ENCODE measurements at regions not wholly inside any gene's neighbourhood (a gene's known extent, or its start where the extent isn't known, plus 50 kb on each side); places are given as distances from the start of the nearest gene placed in this dataset.

GRCh38 chr1:209356976-209357377, 226.5 kb upstream of the CAMK1G start:
- Histone ChIP-seq H3K4me1 (ENCODE audit: control insufficient read depth, insufficient read depth, low read length) (peaks cover 3% of the 10 kb centered on the region; the same call in 1 of the 2 replicates), H3K9me3 (ENCODE audit: control insufficient read depth, insufficient read depth, low read length) (no peaks in the 10 kb centered on the region), H3K27me3 (ENCODE audit: control insufficient read depth, insufficient read depth, low read length) (no peaks in the 10 kb centered on the region), H3K27ac (ENCODE audit: low read length) (no peak overlapping the region), H3K4me3 (ENCODE audit: low read length) (no peak overlapping the region), H3K36me3 (ENCODE audit: control insufficient read depth, insufficient read depth, low read length) (no peaks in the 10 kb centered on the region)
- DNase-seq (ENCODE audit: low read depth, low spot score) = no peak
- no CpG with 5 or more reads among the region's 6 CpGs for WGBS (ENCODE audit: insufficient coverage, insufficient read length)

- Histone ChIP-seq H3K36me3 (ENCODE audit: control insufficient read depth, insufficient read depth, low read length) (no peaks in the 10 kb centered on the region), H3K27me3 (ENCODE audit: control insufficient read depth, insufficient read depth, low read length) (no peaks in the 10 kb centered on the region), H3K4me3 (ENCODE audit: low read length) (no peak overlapping the region), H3K4me1 (ENCODE audit: control insufficient read depth, insufficient read depth, low read length) (0 out of 2 replicates have a peak, but pooled peaks cover 3% of the 10 kb centered on the region), H3K9me3 (ENCODE audit: control insufficient read depth, insufficient read depth, low read length) (no peaks in the 10 kb centered on the region), H3K27ac (ENCODE audit: low read length) (no peak overlapping the region)
- no peak for DNase-seq (ENCODE audit: low read depth, low spot score)
- no CpG with 5 or more reads among the region's 4 CpGs for WGBS (ENCODE audit: insufficient coverage, insufficient read length)
Measured at GRCh38 chr1:209363112-209363511, 220.4 kb upstream of the CAMK1G start.

- H3K4me1 ChIP-seq (ENCODE audit: control insufficient read depth, insufficient read depth, low read length) = 0 out of 2 replicates have a peak, but pooled peaks cover 3% of the 10 kb centered on the region
- no peak overlapping the region for H3K4me3 ChIP-seq (ENCODE audit: low read length)
- H3K9me3 ChIP-seq (ENCODE audit: control insufficient read depth, insufficient read depth, low read length) = no peaks in the 10 kb centered on the region
- H3K27ac ChIP-seq (ENCODE audit: low read length) = no peak overlapping the region
- H3K36me3 ChIP-seq (ENCODE audit: control insufficient read depth, insufficient read depth, low read length) = no peaks in the 10 kb centered on the region
- no peaks in the 10 kb centered on the region for H3K27me3 ChIP-seq (ENCODE audit: control insufficient read depth, insufficient read depth, low read length)
- no CpG with 5 or more reads among the region's 3 CpGs for WGBS (ENCODE audit: insufficient coverage, insufficient read length)
- no peak for DNase-seq (ENCODE audit: low read depth, low spot score)
Measured at GRCh38 chr1:209364716-209365115, 218.8 kb upstream of the CAMK1G start.

- no peak overlapping the region for H3K27ac ChIP-seq (ENCODE audit: low read length)
- no peak overlapping the region for H3K4me3 ChIP-seq (ENCODE audit: low read length)
- H3K4me1 ChIP-seq (ENCODE audit: control insufficient read depth, insufficient read depth, low read length) = 0 out of 2 replicates have a peak, but pooled peaks cover 3% of the 10 kb centered on the region
- H3K36me3 ChIP-seq (ENCODE audit: control insufficient read depth, insufficient read depth, low read length) = no peaks in the 10 kb centered on the region
- H3K27me3 ChIP-seq (ENCODE audit: control insufficient read depth, insufficient read depth, low read length) = no peaks in the 10 kb centered on the region
- no peaks in the 10 kb centered on the region for H3K9me3 ChIP-seq (ENCODE audit: control insufficient read depth, insufficient read depth, low read length)
- no CpG with 5 or more reads among the region's 7 CpGs for WGBS (ENCODE audit: insufficient coverage, insufficient read length)
- no peak for DNase-seq (ENCODE audit: low read depth, low spot score)
Measured at GRCh38 chr1:209367061-209367772, 216.3 kb upstream of the CAMK1G start.

GRCh38 chr1:209368864-209369598, 214.5 kb upstream of the CAMK1G start:
- no peaks in the 10 kb centered on the region for H3K9me3 ChIP-seq (ENCODE audit: control insufficient read depth, insufficient read depth, low read length)
- no peaks in the 10 kb centered on the region for H3K36me3 ChIP-seq (ENCODE audit: control insufficient read depth, insufficient read depth, low read length)
- no peaks in the 10 kb centered on the region for H3K4me1 ChIP-seq (ENCODE audit: control insufficient read depth, insufficient read depth, low read length)
- H3K4me3 ChIP-seq (ENCODE audit: low read length) = no peak overlapping the region
- H3K27me3 ChIP-seq (ENCODE audit: control insufficient read depth, insufficient read depth, low read length) = no peaks in the 10 kb centered on the region
- H3K27ac ChIP-seq (ENCODE audit: low read length) = no peak overlapping the region
- DNase-seq (ENCODE audit: low read depth, low spot score) = no peak
- no CpG with 5 or more reads among the region's 8 CpGs for WGBS (ENCODE audit: insufficient coverage, insufficient read length)

DNA sequence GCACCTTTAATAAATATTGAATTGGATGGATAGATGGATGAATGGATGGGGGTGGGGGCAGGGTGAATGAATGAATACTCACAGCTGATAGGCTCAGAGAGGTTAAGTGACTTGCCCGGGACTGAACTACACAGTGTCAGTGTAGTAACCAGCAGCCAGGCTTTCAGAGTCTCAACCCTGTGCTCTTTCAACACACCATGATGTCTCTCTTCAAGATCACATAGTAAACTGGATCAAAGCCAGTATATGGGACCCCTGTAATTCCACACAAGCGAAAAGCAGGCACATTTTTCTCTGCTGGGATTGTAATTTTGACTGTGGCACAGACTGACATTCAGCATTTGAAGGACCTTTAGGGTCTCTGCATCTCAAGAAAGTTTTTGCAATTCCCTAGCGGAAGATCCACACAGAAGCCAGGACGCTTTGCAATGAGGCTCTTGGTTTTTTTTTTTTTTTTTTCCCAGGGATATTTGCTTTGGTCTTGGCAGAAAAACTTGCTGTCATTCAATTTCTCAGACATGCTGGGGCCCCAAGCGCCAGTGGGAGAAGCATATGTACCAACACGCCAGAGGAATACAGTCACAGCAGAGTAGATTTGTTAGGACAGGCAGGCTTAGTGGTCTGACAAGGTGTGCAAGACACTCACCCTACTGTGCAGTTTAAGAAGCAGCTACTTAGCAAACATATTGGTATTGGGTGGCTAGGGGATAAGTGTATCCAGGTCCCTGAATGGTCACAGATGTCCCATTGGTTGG, 213.1 kb upstream of the CAMK1G start:
- WGBS (ENCODE audit: insufficient coverage, insufficient read length) = no CpG with 5 or more reads among the region's 6 CpGs
- H3K36me3 ChIP-seq (ENCODE audit: control insufficient read depth, insufficient read depth, low read length) = no peaks in the 10 kb centered on the region
- H3K9me3 ChIP-seq (ENCODE audit: control insufficient read depth, insufficient read depth, low read length) = no peaks in the 10 kb centered on the region
- H3K4me1 ChIP-seq (ENCODE audit: control insufficient read depth, insufficient read depth, low read length) = peaks cover 3% of the 10 kb centered on the region; the same call in 1 of the 2 replicates
- H3K27me3 ChIP-seq (ENCODE audit: control insufficient read depth, insufficient read depth, low read length) = no peaks in the 10 kb centered on the region
- no peak overlapping the region for H3K4me3 ChIP-seq (ENCODE audit: low read length)
- no peak for DNase-seq (ENCODE audit: low read depth, low spot score)
- no peak overlapping the region for H3K27ac ChIP-seq (ENCODE audit: low read length)

DNA sequence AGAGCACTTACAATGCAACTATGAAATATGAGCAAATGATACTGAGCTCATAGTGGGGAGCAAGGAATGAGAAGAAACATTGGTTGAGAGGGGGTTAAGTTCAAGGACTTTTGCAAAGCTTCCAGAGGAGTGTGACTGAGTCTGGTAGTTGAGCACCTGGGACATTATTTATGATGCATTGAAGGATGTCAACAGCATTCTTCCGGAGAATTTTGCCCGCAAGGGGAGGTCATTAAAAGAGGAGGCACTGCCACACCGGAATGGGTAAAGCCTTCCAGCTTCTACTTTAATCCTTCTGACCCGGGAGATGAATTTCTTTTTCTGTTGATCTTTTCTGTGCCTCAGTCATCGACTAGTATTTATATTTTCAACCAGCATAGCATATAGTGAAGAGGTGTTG, 208.4 kb upstream of the CAMK1G start:
- H3K9me3 ChIP-seq (ENCODE audit: control insufficient read depth, insufficient read depth, low read length) = no peaks in the 10 kb centered on the region
- no peaks in the 10 kb centered on the region for H3K36me3 ChIP-seq (ENCODE audit: control insufficient read depth, insufficient read depth, low read length)
- WGBS (ENCODE audit: insufficient coverage, insufficient read length) = no CpG with 5 or more reads among the region's 5 CpGs
- H3K4me3 ChIP-seq (ENCODE audit: low read length) = no peak overlapping the region
- peaks cover 6% of the 10 kb centered on the region; the same call in 1 of the 2 replicates for H3K4me1 ChIP-seq (ENCODE audit: control insufficient read depth, insufficient read depth, low read length)
- no peaks in the 10 kb centered on the region for H3K27me3 ChIP-seq (ENCODE audit: control insufficient read depth, insufficient read depth, low read length)
- no peak for DNase-seq (ENCODE audit: low read depth, low spot score)
- H3K27ac ChIP-seq (ENCODE audit: low read length) = peak overlapping the region; percentile 22

DNA sequence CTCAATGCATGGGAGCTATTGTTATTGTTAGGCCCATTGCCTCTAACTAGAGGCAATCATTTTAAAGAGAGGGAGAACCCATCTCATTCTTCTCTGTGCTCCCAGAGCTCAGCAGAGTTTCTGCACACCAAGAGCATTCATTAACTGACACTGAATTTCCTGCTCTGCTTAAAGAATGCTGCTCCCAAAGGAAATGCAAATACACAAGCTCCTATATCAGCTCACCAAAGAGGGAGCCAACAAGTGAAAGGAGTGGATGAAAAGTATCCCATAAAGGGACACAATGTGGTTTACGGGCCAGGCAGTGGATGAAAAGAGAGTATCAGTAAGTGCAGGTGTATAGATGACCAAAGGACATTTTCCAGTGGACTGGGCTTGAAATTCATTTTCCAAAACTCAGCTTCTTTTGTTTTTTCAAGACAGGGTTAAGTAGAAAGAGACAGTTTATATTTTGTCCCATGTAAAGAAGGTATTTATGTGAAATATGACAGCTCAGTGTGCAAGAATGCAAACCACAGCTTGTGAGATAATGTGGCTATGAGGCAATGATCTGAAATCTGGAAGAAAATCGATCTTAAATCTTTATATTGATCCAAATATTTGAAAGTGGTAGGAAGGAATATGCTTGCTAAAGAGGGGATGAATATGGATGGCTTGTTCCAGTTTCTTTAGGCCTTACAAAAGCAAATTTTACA, 207.7 kb upstream of the CAMK1G start:
- no peaks in the 10 kb centered on the region for H3K36me3 ChIP-seq (ENCODE audit: control insufficient read depth, insufficient read depth, low read length)
- H3K27ac ChIP-seq (ENCODE audit: low read length) = no peak overlapping the region
- no CpG with 5 or more reads among the region's 2 CpGs for WGBS (ENCODE audit: insufficient coverage, insufficient read length)
- DNase-seq (ENCODE audit: low read depth, low spot score) = no peak
- peaks cover 6% of the 10 kb centered on the region; the same call in 1 of the 2 replicates for H3K4me1 ChIP-seq (ENCODE audit: control insufficient read depth, insufficient read depth, low read length)
- no peaks in the 10 kb centered on the region for H3K9me3 ChIP-seq (ENCODE audit: control insufficient read depth, insufficient read depth, low read length)
- no peaks in the 10 kb centered on the region for H3K27me3 ChIP-seq (ENCODE audit: control insufficient read depth, insufficient read depth, low read length)
- H3K4me3 ChIP-seq (ENCODE audit: low read length) = no peak overlapping the region

- no peak overlapping the region for H3K4me3 ChIP-seq (ENCODE audit: low read length)
- no peaks in the 10 kb centered on the region for H3K27me3 ChIP-seq (ENCODE audit: control insufficient read depth, insufficient read depth, low read length)
- peaks cover 6% of the 10 kb centered on the region; the same call in 1 of the 2 replicates for H3K4me1 ChIP-seq (ENCODE audit: control insufficient read depth, insufficient read depth, low read length)
- no peak for DNase-seq (ENCODE audit: low read depth, low spot score)
- H3K9me3 ChIP-seq (ENCODE audit: control insufficient read depth, insufficient read depth, low read length) = no peaks in the 10 kb centered on the region
- H3K27ac ChIP-seq (ENCODE audit: low read length) = no peak overlapping the region
- no peaks in the 10 kb centered on the region for H3K36me3 ChIP-seq (ENCODE audit: control insufficient read depth, insufficient read depth, low read length)
Measured at GRCh38 chr1:209376774-209377173, 206.7 kb upstream of the CAMK1G start.

DNA sequence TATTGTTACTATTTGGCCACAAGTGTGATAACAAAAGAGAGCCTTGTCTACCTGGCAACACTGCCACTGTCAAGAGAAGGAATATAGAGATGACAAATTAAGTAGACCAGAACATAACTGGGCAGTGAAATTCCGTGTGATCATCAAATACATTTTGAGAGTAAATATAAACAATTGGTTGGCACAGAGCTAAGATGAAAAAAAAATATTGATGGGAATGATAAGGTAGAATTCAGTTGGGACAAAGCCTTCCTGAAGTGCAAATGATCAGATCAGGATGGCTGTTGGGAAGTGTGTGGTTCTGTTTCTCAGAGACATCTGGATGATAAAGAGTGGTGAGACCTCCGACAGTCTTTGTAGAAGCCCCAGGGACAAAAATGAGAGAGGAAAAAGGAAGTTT, 205.5 kb upstream of the CAMK1G start:
- H3K27ac ChIP-seq (ENCODE audit: low read length) = no peak overlapping the region
- no peaks in the 10 kb centered on the region for H3K27me3 ChIP-seq (ENCODE audit: control insufficient read depth, insufficient read depth, low read length)
- no peaks in the 10 kb centered on the region for H3K36me3 ChIP-seq (ENCODE audit: control insufficient read depth, insufficient read depth, low read length)
- peaks cover 6% of the 10 kb centered on the region; the same call in 1 of the 2 replicates for H3K4me1 ChIP-seq (ENCODE audit: control insufficient read depth, insufficient read depth, low read length)
- DNase-seq (ENCODE audit: low read depth, low spot score) = no peak
- no CpG with 5 or more reads among the region's 2 CpGs for WGBS (ENCODE audit: insufficient coverage, insufficient read length)
- H3K9me3 ChIP-seq (ENCODE audit: control insufficient read depth, insufficient read depth, low read length) = no peaks in the 10 kb centered on the region
- H3K4me3 ChIP-seq (ENCODE audit: low read length) = no peak overlapping the region
